HG03097 (cell line): ENCODE measurements at regions not wholly inside any gene's neighbourhood (a gene's known extent, or its start where the extent isn't known, plus 50 kb on each side); places are given as distances from the start of the nearest gene placed in this dataset.

ENCODE experiments used
- ATAC-seq: cut with Tn5 transposase; IDR thresholded peaks from one replicate; pipeline ENCODE4 v1.9.1; 2021; ENCODE audit not compliant: unreplicated experiment, low FRiP score

GRCh38 chr19:30653646-30654386 lies 281.6 kb downstream of the ZNF536 start:
- ATAC-seq: no peak

- ATAC-seq: no peak
Observed at GRCh38 chr19:30652751-30653150, 280.6 kb downstream of the ZNF536 start.

DNA sequence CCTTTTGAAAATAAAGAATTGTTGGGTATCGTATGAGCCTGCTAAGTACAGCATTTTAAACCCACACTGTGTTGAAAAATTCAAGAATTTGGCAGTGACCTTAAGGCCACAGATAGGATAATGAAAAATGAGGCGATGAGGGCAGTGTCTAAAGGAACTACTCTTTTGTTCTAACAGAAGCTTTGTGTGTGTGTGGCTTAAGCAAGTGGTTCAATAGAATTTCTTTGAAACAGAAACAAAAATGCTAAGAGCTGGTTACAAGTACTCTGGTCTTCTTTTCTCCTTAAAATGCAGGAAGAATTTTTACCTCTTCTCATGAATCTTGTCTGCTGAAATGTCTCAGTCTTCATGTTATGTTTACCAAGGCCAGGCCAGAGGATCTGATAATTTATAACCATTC lies 279.5 kb downstream of the ZNF536 start:
- no peak for ATAC-seq

GRCh38 chr19:30651066-30651465 lies 278.9 kb downstream of the ZNF536 start:
- ATAC-seq: no peak

DNA sequence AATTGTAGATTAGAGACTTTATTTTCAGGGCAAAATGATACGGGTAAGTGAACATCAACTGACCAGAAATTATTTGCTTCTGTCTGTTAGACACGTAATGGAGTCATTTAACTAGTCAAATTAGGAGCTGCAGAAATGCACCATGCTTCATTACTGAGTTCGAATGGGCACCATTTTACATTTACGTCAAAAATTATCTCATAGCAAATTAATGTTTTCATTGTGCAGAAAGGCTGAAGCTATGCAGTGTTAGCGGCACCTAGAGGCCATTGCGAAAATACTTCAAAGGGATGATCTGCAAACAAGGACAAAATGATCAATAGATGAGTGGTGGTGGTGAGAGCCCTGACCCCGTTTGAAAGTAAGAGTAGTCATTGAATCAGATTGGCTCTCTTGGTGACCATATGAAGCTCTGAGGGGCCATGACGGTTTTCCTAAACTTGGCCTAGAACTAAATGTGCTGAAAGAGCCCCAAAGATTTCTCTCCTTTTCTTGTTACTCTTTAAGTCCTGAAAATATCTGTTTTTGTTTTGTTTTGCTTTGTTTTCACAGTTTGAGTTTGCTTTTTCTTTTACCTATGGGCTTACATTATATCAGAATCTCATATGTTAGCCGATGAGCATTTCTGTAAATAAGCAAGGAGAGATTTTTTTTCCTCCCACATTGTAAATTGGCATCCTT lies 277.9 kb downstream of the ZNF536 start:
- no peak for ATAC-seq

DNA sequence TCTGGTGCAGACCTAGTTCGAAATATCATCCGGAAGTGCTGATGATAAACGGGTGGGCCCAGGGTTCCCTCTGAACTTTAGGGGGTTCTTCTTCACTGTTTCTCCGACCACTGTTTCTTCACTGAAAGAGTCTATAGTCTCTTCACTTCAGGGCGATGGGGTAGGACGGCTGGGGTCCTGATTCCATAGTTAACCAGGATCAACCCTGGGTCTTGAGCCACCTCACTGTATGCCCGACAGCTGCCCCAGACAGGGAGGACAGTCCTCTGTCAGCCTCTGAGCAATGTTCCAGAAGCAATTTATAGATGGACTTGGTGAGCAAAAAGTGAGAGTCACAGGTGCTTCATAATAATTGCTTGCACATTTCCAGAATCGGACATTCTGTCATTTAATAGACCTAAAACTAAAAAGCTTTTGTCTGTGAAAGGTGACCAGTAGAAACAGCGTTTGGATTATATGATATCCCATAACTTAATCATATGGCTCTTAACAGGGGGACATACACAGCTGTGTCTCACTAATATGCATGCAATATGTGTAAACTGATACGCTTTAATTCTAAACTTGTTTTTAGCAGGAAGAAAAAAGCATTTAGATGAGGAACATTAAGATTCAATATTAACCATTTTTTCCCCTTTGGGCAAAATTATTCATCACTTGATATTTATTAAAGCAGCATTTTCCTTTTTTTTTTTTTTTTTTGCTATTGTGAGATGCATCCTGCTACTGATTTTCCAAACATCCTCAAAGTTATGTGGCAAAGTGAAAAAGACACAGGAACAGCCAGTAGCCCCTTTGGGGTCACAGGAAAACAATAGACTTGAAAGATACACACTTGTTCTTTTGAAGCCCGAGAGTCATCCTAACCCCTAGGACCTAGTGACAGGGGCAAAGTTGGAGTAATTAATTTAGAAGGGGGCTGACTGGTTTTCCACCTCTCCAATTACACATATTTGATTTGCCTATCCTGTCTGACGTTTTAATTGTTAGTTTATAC lies 277.0 kb downstream of the ZNF536 start:
- no peak for ATAC-seq

DNA sequence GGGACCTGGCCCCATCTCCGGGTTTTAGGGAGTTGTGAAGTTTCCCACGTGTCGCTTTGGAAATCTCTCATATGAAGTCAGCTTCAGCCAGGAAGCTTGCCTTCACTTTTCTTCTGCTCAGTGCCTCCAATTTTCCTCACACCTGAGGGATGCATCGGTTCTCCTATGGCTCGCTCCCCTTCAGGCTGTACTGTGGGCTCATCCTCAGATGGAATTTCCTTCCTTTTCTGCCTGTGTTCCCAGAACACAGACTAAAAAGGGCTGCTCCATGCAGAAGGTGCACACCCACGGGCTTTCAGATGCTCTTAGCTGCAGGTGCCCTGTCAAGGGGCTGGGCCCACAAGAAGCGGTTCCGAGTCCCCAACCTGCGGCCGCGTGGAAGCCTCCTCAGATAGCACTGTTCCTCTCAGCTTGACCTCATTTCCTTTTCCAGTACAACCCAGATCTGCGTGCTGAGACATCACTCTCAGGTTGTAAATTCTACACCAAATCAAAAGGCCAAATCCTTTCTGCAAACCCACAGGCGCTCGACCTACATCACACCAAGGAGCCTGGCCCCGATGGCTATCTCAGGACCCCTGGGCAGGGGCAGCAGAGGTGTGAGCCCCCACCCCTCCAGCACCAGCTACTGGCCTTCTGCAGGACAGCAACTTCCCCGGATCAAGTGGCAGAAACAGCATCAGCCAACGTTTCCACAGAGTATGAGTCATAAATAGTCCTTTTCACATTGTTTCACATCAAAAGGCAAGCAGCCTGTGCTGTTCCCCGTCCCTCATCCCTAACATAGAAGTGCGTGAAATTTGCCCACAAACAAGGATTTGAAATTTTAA lies 275.9 kb downstream of the ZNF536 start:
- ATAC-seq: no peak

DNA sequence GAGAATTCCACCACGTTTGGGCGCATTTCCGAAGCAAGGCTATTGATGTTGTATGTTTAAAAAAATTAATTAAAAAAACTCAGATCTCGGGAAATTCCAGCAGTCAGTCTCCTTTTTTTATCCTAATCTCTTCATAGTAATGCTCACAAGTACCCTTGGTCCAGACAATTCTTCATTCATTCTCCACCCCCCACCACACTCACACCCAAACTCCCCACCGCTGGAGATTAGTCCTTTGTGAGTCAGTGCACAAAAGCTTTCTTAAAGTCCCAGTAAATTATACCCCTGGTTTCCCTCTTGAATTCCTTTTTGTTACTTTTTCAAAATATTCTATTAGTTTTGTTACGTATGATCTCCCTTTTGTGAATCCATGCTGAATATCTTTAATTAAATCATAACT lies 274.6 kb downstream of the ZNF536 start:
- no peak for ATAC-seq

GRCh38 chr19:30645946-30646577 lies 273.9 kb downstream of the ZNF536 start:
- no peak for ATAC-seq

DNA sequence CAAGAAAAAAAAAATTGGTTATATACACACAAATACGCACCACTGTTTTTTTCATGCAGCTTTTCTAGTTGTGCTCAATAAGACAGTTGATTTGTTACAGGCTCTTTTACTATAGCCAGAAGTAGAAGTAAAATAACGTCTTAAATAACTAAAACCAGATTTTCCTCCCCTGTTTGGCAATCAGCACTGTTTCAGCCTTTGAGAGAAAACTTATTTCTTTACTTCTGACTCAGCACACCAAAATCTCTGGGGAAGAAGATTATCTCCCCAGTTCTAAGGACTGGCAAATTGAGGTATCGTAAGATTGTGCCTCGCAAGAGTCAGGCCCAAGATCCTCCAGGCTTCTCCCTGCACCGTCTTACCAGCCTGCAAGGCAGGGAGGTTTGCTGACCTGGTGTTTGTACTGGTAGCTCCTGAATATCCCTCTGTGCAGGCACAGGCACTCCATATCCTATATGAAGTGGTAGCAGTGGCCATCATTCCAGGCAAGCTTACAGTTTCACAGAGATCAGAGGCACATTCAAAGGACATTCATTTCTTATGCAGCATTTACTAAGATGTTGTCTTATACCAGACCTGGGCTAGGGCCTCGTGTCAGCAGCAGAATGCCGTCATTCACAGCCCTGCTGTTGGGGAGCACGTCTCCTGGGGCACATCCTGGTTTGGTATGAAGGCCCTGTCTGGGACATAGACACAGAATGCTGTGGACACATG lies 268.2 kb downstream of the ZNF536 start:
- no peak for ATAC-seq

DNA sequence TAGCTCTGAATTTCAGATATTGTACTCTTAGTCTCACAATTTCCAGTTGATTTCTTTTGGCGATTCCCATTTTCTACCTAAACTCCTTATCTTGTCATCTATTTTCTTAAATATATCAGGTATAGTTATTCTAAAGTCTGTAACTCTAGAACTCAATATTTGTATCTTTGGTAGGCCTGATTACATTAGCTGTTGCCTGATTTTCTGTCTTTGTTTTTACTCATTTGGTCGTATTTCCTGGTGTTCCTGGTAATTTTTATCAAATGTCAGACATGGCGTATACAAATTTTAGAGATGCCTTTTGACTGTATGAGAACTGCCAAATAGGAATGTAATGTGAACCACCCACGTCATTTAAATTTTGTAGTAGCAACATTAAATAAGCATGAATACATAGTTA lies 266.7 kb downstream of the ZNF536 start:
- ATAC-seq: no peak

- no peak for ATAC-seq
Observed at GRCh38 chr19:30637926-30638325, 265.7 kb downstream of the ZNF536 start.

DNA sequence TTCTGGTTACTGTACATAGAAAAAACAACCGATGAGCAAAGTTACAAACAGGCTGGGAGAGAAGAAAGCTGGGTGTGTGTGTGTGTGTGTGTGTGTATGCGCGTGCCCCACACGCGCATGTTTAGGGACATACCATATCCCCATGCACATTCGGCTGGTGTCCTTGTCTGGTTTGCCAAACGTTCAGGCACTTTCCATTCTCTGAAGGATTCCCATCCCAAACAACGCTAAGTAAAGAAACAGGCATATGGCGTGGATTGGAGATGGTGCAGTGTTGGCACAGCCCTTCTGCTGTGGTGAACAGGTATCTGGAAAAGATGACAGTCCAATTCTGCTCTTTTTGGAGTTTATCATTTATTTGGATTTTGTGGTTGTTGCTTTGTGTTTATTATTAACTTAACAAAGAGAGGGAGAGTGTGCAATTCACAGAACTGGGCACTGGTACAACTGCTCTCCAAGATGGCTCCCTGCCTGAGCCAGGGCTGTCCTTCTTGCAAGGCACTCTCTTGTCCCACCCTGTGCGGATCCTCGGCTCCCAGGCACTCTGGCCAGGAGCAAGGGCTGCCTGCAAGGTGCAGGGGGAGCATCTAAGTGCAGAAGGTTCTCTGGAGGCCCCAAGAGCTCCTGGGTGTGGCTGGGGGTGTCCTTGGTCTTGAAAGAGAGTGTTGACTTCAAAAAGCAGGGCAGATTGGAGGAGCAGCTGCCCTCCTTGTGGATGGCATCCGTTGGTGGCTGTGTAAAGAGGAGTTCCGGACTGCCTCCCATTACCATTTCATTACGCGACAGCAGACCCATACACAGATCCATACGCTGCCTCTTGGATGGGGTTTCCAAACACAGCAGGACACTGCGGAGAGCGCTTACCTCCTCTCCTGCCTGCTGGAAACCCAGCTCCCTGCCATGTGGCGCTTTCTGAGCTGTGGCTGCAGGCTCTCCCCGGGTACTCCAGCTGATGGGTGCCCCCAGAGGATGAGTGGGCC lies 263.1 kb downstream of the ZNF536 start:
- ATAC-seq: no peak

GRCh38 chr19:30634131-30634830 lies 262.1 kb downstream of the ZNF536 start:
- no peak for ATAC-seq

DNA sequence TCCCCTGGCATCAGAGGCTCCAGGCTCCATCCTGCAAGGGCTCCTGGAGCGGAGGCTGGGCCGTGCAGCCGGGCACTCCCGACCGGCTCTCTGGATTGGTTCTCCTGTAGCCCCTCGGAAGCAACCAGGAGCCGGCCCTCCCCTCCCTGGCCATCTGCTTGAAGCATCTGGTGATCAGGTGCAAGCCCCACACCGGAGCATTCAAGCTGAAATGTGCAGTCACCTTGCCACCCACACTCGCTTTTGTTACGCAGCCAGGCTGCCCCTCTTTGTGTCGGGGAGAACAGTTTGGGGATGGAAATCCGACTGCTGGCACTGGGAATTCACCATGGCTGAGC lies 258.8 kb downstream of the ZNF536 start:
- ATAC-seq: no peak

GRCh38 chr19:30630289-30631032 lies 258.3 kb downstream of the ZNF536 start:
- no peak for ATAC-seq

- no peak for ATAC-seq
Observed at GRCh38 chr19:30629086-30629485, 256.9 kb downstream of the ZNF536 start.
